SJCRH30 (cell line): ENCODE measurements at regions not wholly inside any gene's neighbourhood (a gene's known extent, or its start where the extent isn't known, plus 50 kb on each side); places are given as distances from the start of the nearest gene placed in this dataset.

Source experiments
- DNase-seq, 2 experiments: peaks; one replicate each; pipeline ENCODE4 v3.0.0-alpha.2; 2015 to 2020
- H3K27ac ChIP-seq: fragments of 250-450 bp; sonication (Bioruptor Pico); 2 replicates; pipeline ENCODE4 v1.5.1; 2020; ENCODE audit warnings: mild to moderate bottlenecking, moderate library complexity
- H3K27me3 ChIP-seq: fragments of 250-450 bp; sonication (Bioruptor Pico); 2 replicates; pipeline ENCODE4 v1.5.1; 2020; ENCODE audit warnings: mild to moderate bottlenecking, moderate library complexity
- H3K36me3 ChIP-seq: fragments of 250-450 bp; sonication (Bioruptor Pico); 2 replicates; pipeline ENCODE4 v1.5.1; 2020; ENCODE audit warnings: mild to moderate bottlenecking, moderate library complexity
- H3K4me1 ChIP-seq: fragments of 250-450 bp; sonication (Bioruptor Pico); 2 replicates; pipeline ENCODE4 v1.5.1; 2020; ENCODE audit warnings: mild to moderate bottlenecking, moderate library complexity
- H3K4me3 ChIP-seq: fragments of 250-450 bp; sonication (Bioruptor Pico); 2 replicates; pipeline ENCODE4 v1.5.1; 2020; ENCODE audit warnings: mild to moderate bottlenecking, moderate library complexity
- H3K9me3 ChIP-seq: fragments of 250-450 bp; sonication (Bioruptor Pico); replicated peaks from 2 replicates; pipeline ENCODE4 v1.5.1; 2020; ENCODE audit warnings: mild to moderate bottlenecking, moderate library complexity

- Histone ChIP-seq H3K36me3 (no peaks in the 10 kb centered on the region), H3K9me3 (no peaks in the 10 kb centered on the region), H3K27ac (no peak overlapping the region), H3K4me1 (no peaks in the 10 kb centered on the region), H3K27me3 (no peaks in the 10 kb centered on the region), H3K4me3 (no peak overlapping the region)
- no peak for DNase-seq
Observed at GRCh38 chr18:30404422-30404821, 638.1 kb downstream of the DSC3 start.

DNA sequence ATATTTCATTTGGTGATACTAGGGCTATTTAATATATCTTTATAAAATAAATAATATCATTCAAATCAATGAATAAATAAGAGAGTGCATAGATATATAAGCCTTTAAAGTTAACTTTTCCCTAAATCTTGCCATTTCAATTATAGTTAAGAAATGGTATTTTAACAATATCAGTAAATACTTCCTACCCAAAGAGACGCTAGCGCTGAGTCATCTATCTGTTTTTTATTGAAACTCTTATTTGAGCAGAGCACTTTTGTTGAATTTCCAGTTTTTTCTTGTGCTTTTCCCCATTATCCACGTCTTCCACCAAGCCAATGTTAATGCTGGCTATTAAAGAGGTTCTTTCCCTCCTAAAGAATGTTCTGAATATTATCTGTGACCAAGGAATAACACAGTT, 639.3 kb downstream of the DSC3 start:
- H3K27me3 ChIP-seq, result no peaks in the 10 kb centered on the region
- no peak for DNase-seq
- no peaks in the 10 kb centered on the region for H3K4me1 ChIP-seq
- no peak overlapping the region for H3K4me3 ChIP-seq
- H3K27ac ChIP-seq, result no peak overlapping the region
- no peaks in the 10 kb centered on the region for H3K9me3 ChIP-seq
- no peaks in the 10 kb centered on the region for H3K36me3 ChIP-seq

DNA sequence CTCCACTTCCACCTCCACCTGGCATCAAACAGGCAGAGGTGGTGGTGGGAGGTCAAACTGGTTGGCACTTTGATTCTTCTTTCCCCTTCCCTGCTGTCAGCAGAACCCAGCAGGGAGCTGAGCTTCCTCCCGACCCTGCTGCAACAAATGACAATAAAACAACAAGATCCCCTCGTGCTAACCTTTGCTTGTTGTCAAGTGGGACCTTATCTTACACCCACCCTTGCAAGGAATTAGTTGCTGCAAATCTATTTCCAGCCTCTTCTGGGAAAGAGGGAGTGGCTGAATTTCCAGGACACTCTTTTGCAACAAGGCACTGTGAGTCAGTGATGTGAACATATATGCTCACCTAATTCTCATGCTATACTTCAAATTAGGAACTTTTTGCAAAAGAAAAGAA, 655.1 kb downstream of the DSC3 start:
- Histone ChIP-seq H3K27ac (no peak overlapping the region), H3K27me3 (no peaks in the 10 kb centered on the region), H3K4me3 (no peak overlapping the region), H3K9me3 (no peaks in the 10 kb centered on the region), H3K4me1 (no peaks in the 10 kb centered on the region), H3K36me3 (no peaks in the 10 kb centered on the region)
- DNase-seq, result no peak

DNA sequence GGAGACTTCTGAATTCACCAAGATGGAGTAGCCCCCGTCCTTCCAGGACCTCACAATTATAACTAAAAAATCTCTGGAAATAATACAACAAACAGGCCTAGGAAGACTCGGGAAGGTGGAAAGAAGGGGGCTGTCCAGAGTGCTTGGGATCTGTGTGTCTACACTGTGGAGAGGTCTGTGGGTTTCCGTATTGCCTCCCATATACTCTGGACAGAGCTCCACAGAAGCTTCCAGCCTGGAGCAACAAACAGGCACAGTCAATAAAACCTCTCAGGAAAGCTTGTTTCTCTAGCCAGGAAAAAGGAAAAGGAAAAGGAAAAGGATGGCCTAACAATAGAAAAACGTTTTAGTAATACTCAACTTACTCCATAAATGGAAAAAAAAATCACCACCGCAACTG, 655.9 kb downstream of the DSC3 start:
- H3K4me1 ChIP-seq, result no peaks in the 10 kb centered on the region
- DNase-seq, result no peak
- H3K4me3 ChIP-seq, result no peak overlapping the region
- H3K27ac ChIP-seq, result no peak overlapping the region
- H3K36me3 ChIP-seq, result no peaks in the 10 kb centered on the region
- no peaks in the 10 kb centered on the region for H3K27me3 ChIP-seq
- H3K9me3 ChIP-seq, result no peaks in the 10 kb centered on the region

DNA sequence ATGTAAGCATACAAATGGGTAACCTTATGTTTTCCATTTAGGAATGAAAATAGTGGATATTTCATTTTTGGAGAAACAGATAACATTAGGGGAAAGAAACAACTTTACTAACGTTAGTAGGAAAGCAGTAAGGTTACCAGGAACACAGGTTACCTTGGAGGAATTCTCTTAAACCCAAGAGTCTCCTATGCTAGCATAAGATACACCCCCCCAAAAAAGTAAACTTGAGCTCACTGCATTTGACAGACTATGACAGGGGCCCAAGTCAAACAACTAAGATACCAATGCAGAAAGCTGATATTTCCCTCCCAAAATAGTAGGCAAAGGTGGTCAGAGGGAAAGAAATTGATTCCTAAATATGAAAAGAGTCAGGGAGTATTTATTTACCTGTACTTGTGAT, 656.9 kb downstream of the DSC3 start:
- Histone ChIP-seq H3K4me1 (no peaks in the 10 kb centered on the region), H3K36me3 (no peaks in the 10 kb centered on the region), H3K4me3 (no peak overlapping the region), H3K27me3 (no peaks in the 10 kb centered on the region), H3K27ac (no peak overlapping the region), H3K9me3 (no peaks in the 10 kb centered on the region)
- DNase-seq, result no peak

DNA sequence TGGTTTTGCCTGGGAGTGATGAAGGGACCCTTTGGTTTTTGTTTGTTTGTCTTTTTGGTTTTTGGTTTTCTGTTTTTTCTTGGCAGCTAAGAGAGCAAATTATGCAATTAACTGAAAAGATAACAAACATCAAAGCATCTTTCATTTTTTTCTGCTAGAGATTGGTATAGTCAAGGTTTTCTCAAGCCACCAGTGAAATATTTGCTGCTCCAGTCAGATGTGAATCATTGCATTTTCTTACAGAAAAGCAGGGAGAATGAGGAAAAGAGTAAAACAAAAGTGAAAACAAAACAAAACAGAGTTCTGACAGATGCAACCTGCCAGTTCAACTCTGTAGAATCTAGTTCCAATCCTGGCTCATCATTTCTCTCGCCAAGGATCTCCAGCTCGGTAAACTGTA, 660.7 kb downstream of the DSC3 start:
- Histone ChIP-seq H3K4me1 (no peaks in the 10 kb centered on the region), H3K4me3 (no peak overlapping the region), H3K27ac (no peak overlapping the region), H3K27me3 (no peaks in the 10 kb centered on the region), H3K36me3 (no peaks in the 10 kb centered on the region), H3K9me3 (no peaks in the 10 kb centered on the region)
- DNase-seq, result no peak

- no peak for DNase-seq
- H3K27ac ChIP-seq, result no peak overlapping the region
- no peak overlapping the region for H3K4me3 ChIP-seq
- H3K4me1 ChIP-seq, result no peaks in the 10 kb centered on the region
- H3K36me3 ChIP-seq, result no peaks in the 10 kb centered on the region
- H3K27me3 ChIP-seq, result no peaks in the 10 kb centered on the region
- H3K9me3 ChIP-seq, result no peaks in the 10 kb centered on the region
Observed at GRCh38 chr18:30378097-30378496, 664.4 kb downstream of the DSC3 start.

- no peaks in the 10 kb centered on the region for H3K9me3 ChIP-seq
- DNase-seq, result peak in 1 of 2 experiments; percentile 20
- no peak overlapping the region for H3K27ac ChIP-seq
- no peaks in the 10 kb centered on the region for H3K36me3 ChIP-seq
- no peak overlapping the region for H3K4me3 ChIP-seq
- no peaks in the 10 kb centered on the region for H3K4me1 ChIP-seq
- H3K27me3 ChIP-seq, result no peaks in the 10 kb centered on the region
Observed at GRCh38 chr18:30376515-30376914, 666.0 kb downstream of the DSC3 start.

DNA sequence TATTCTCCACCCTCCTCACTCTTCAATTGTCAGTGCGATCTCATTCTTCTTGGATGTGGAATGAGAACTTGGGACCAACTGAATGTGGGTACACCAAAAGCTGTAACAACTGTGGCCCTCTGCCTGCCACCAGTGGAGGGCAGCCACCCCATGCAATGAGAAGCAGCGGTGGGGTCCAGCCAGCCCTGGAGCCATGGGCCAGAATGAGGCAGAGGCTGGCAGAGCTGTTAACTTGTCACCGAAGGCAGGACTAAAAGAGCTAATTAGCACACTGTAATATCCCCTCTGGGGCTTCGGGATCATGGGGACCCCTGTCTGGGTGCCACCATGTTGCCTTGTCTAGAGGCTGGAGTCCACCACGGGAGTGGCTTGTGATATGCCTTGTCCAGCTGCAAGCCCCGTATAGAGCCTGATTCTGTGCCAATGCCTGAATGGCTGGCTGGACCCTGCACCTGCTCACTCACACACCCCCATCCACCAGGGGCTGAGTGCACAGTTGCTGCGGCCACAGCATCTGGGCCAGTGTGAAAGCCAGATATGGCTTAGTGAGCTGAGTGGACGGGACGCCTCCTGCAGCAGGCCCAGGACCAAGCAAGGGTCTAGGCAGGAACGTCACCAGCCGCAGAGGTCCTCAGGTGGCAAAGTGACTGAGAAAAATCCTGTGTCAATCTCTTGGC, 680.5 kb downstream of the DSC3 start:
- no peak overlapping the region for H3K4me3 ChIP-seq
- DNase-seq, result peak in 1 of 2 experiments; percentile 1
- no peaks in the 10 kb centered on the region for H3K27me3 ChIP-seq
- no peaks in the 10 kb centered on the region for H3K9me3 ChIP-seq
- H3K36me3 ChIP-seq, result no peaks in the 10 kb centered on the region
- no peaks in the 10 kb centered on the region for H3K4me1 ChIP-seq
- H3K27ac ChIP-seq, result no peak overlapping the region

GRCh38 chr18:30359521-30359920, 683.0 kb downstream of the DSC3 start:
- DNase-seq, result no peak
- H3K4me3 ChIP-seq, result no peak overlapping the region
- H3K4me1 ChIP-seq, result no peaks in the 10 kb centered on the region
- H3K27ac ChIP-seq, result no peak overlapping the region
- H3K27me3 ChIP-seq, result no peaks in the 10 kb centered on the region
- no peaks in the 10 kb centered on the region for H3K36me3 ChIP-seq
- no peaks in the 10 kb centered on the region for H3K9me3 ChIP-seq

DNA sequence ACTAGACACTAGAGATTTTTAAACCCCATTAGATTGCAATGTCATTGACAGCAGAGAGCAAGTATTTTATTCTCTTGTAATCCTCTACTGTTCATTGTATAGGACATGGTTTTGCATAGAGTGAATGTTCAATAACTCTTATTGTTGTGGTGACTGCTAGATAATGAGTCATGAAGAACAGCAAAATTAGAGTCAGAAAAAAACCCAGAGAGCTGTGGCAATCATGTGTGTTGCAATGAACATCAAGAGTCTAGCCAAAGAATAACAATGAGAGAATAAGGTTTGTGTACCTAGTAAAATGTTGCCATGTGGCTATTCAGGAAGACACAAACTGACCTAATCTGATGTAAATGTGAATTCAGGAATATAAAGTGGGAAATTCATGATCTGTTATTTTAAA, 684.0 kb downstream of the DSC3 start:
- Histone ChIP-seq H3K9me3 (no peaks in the 10 kb centered on the region), H3K36me3 (no peaks in the 10 kb centered on the region), H3K27ac (no peak overlapping the region), H3K4me3 (no peak overlapping the region), H3K27me3 (no peaks in the 10 kb centered on the region), H3K4me1 (no peaks in the 10 kb centered on the region)
- DNase-seq, result no peak

DNA sequence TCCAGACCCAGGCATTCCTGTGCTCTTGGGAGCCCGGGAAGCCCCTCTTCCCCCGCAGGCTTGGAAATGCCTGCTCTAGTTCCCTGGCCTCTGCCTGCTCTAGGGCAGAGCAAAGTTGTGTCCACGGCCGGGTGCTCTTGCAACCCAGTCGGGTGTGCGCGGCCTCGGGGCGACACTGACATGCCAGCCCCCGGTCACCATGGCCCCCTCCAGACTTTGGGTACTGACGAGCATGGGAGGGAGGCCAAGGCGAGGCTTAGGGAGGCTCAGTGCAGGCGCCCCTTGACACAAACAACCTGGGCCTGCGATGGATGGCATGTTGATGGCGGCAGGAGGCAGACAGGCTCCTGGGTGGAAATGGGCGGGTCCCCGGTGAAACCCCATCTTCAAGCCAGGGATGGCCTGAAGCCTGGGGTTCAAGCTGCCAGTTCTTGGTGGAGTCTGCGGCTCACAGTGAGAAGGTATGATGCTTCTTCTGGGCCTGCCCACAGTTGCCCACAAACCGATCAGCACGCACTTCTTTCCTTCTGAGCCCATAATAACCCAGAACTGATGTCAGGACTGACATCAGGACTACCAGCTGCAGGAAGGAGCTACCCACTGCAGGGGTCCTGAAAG, 689.9 kb downstream of the DSC3 start:
- Histone ChIP-seq H3K4me1 (no peaks in the 10 kb centered on the region), H3K36me3 (no peaks in the 10 kb centered on the region), H3K4me3 (no peak overlapping the region), H3K27ac (no peak overlapping the region), H3K9me3 (no peaks in the 10 kb centered on the region), H3K27me3 (no peaks in the 10 kb centered on the region)
- no peak for DNase-seq

GRCh38 chr18:30350263-30350662, 692.3 kb downstream of the DSC3 start:
- Histone ChIP-seq H3K27ac (no peak overlapping the region), H3K9me3 (no peaks in the 10 kb centered on the region), H3K36me3 (no peaks in the 10 kb centered on the region), H3K4me3 (no peak overlapping the region), H3K4me1 (no peaks in the 10 kb centered on the region), H3K27me3 (no peaks in the 10 kb centered on the region)
- DNase-seq, result no peak

DNA sequence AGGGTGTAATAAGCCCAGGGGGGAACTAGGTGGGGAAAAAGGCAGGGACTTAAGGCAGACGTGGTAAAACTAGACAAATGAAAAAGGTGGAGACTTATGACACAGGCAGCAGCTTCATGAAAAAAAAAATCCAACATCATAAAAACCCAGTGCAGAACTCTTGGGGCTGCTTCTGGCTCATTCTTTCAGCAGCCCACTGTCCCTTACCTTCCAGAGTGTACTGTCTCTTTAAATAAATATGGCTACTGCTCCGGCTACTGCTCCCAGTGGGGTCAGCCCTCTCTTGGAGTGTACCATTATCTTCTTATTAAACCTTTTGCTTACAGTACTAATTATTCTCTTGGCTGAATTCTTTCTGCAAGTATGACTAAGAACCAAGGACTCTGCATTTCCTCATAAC, 699.5 kb downstream of the DSC3 start:
- Histone ChIP-seq H3K9me3 (no peaks in the 10 kb centered on the region), H3K4me1 (no peaks in the 10 kb centered on the region), H3K36me3 (no peaks in the 10 kb centered on the region), H3K27me3 (no peaks in the 10 kb centered on the region), H3K27ac (no peak overlapping the region), H3K4me3 (no peak overlapping the region)
- no peak for DNase-seq

- Histone ChIP-seq H3K9me3 (no peaks in the 10 kb centered on the region), H3K36me3 (no peaks in the 10 kb centered on the region), H3K4me3 (no peak overlapping the region), H3K27ac (no peak overlapping the region), H3K27me3 (no peaks in the 10 kb centered on the region), H3K4me1 (no peaks in the 10 kb centered on the region)
- no peak for DNase-seq
Observed at GRCh38 chr18:30342675-30343074, 699.9 kb downstream of the DSC3 start.

DNA sequence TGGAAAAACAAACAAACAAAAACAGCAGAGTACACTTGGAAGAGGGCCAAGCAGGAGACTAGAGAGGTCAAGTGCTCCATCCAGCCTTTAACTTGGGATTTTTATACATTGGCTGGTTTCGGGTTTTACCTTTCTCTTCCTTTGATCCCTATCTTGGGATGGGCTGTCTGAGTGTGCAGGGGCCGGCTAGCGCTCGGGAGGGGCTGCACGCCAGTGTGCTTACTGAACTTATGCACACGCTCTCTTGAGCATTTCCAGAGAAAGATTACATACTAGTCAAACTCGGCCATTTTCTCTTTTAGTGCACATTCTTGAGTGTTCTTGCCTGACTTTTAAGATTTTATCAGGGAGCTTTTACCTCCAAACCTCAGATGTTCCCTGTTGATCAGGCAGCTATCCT, 707.8 kb downstream of the DSC3 start:
- Histone ChIP-seq H3K9me3 (no peaks in the 10 kb centered on the region), H3K4me1 (no peaks in the 10 kb centered on the region), H3K36me3 (no peaks in the 10 kb centered on the region), H3K27me3 (no peaks in the 10 kb centered on the region), H3K4me3 (no peak overlapping the region), H3K27ac (no peak overlapping the region)
- no peak for DNase-seq
